SU-DHL-6 (cell line): ENCODE measurements at regions not wholly inside any gene's neighbourhood (a gene's known extent, or its start where the extent isn't known, plus 50 kb on each side); places are given as distances from the start of the nearest gene placed in this dataset.
"Not testable (repeated sequence)": the region's sequence is repeated elsewhere in the genome, so short reads cannot be mapped to it uniquely, and the experiment has no call there.

Experiments
- H2AFZ ChIP-seq: fragments of 200-600 bp; sonication (generic); 2 replicates; pipeline ENCODE4 v1.6.1; 2014; ENCODE audit warnings: low read depth, mild to moderate bottlenecking, moderate library complexity, mixed read lengths, antibody characterized with exemption, low read length; ENCODE audit not compliant: severe bottlenecking
- H3F3A ChIP-seq: fragments of 200-600 bp; shearing (Covaris generic); 2 replicates; pipeline ENCODE4 v1.6.0; 2016; ENCODE audit warnings: antibody characterized with exemption, mild to moderate bottlenecking; ENCODE audit not compliant: insufficient read depth
- H3K27ac ChIP-seq: fragments of 200-600 bp; sonication (generic); 2 replicates; pipeline ENCODE4 v1.5.1; 2016; ENCODE audit warnings: low read depth, mild to moderate bottlenecking, low read length, moderate library complexity, mixed read lengths
- H3K27me3 ChIP-seq: fragments of 200-600 bp; sonication (generic), shearing (Covaris generic); 2 replicates; pipeline ENCODE4 v1.6.0; 2014; ENCODE audit warnings: mild to moderate bottlenecking, low read length
- H3K36me3 ChIP-seq: fragments of 200-600 bp; sonication (generic); 2 replicates; pipeline ENCODE4 v1.6.1; 2014; ENCODE audit warnings: mild to moderate bottlenecking, low read length, mixed read lengths
- H3K4me2 ChIP-seq: fragments of 300-600, 200-600 bp; shearing (Covaris generic), sonication (generic); 2 replicates; pipeline ENCODE4 v1.6.0; 2014; ENCODE audit warnings: low read length, low read depth, mild to moderate bottlenecking; ENCODE audit not compliant: poor library complexity, severe bottlenecking
- H3K4me3 ChIP-seq: fragments of 200-600 bp; sonication (generic); 2 replicates; pipeline ENCODE4 v1.5.1; 2014; ENCODE audit warnings: antibody characterized with exemption, low read length, mild to moderate bottlenecking, mixed read lengths; ENCODE audit not compliant: insufficient read depth, poor library complexity, severe bottlenecking
- H3K79me2 ChIP-seq: fragments of 200-600 bp; sonication (generic); 2 replicates; pipeline ENCODE4 v1.6.1; 2014; ENCODE audit warnings: mild to moderate bottlenecking, low read length, moderate library complexity; ENCODE audit not compliant: insufficient read depth
- H3K9ac ChIP-seq: fragments of 200-600 bp; sonication (generic); 2 replicates; pipeline ENCODE4 v1.7.0; 2014; ENCODE audit warnings: mild to moderate bottlenecking, low read length
- H3K9me2 ChIP-seq: fragments of 200-600 bp; sonication (generic); replicated peaks from 2 replicates; pipeline ENCODE4 v1.6.1; 2014; ENCODE audit warnings: low read length; ENCODE audit not compliant: insufficient read depth
- H3K9me3 ChIP-seq: fragments of 200-600 bp; sonication (generic); 2 replicates; pipeline ENCODE4 v1.6.1; 2014; ENCODE audit warnings: low read length, mixed read lengths; ENCODE audit not compliant: insufficient read depth
- H4K20me1 ChIP-seq: fragments of 200-600 bp; sonication (generic); 2 replicates; pipeline ENCODE4 v1.6.1; 2014; ENCODE audit warnings: low read depth, mild to moderate bottlenecking, antibody characterized with exemption, low read length, moderate library complexity, mixed read lengths
- EZH2phosphoT487 ChIP-seq: fragments of 200-600 bp; sonication (generic), shearing (Covaris generic); conservative IDR thresholded peaks from 2 replicates; pipeline ENCODE4 v1.6.1; 2018; ENCODE audit warnings: mild to moderate bottlenecking, antibody characterized with exemption, low read length, moderate library complexity, mixed read lengths
- TF ChIP-seq, protein P1 (sequence below): fragments of 200-600 bp; sonication (generic); IDR thresholded peaks from one replicate; pipeline ENCODE4 v1.5.1; 2017; ENCODE audit warnings: antibody characterized with exemption, mild to moderate bottlenecking, low read length, moderate library complexity; ENCODE audit not compliant: insufficient read depth, poor library complexity, severe bottlenecking

- no peaks in the 10 kb centered on the region; the same call in 1 of the 2 replicates for H3K9me3 ChIP-seq
- no peak overlapping the region for H3K4me2 ChIP-seq
- H3K79me2 ChIP-seq: no peaks in the 10 kb centered on the region
- H3F3A ChIP-seq: no peaks in the 10 kb centered on the region
- no peaks in the 10 kb centered on the region for H4K20me1 ChIP-seq
- TF ChIP-seq, protein P1, sequence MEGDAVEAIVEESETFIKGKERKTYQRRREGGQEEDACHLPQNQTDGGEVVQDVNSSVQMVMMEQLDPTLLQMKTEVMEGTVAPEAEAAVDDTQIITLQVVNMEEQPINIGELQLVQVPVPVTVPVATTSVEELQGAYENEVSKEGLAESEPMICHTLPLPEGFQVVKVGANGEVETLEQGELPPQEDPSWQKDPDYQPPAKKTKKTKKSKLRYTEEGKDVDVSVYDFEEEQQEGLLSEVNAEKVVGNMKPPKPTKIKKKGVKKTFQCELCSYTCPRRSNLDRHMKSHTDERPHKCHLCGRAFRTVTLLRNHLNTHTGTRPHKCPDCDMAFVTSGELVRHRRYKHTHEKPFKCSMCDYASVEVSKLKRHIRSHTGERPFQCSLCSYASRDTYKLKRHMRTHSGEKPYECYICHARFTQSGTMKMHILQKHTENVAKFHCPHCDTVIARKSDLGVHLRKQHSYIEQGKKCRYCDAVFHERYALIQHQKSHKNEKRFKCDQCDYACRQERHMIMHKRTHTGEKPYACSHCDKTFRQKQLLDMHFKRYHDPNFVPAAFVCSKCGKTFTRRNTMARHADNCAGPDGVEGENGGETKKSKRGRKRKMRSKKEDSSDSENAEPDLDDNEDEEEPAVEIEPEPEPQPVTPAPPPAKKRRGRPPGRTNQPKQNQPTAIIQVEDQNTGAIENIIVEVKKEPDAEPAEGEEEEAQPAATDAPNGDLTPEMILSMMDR: no peak
- TF ChIP-seq EZH2phosphoT487: no peak
- H3K27me3 ChIP-seq: no peaks in the 10 kb centered on the region
- H3K9ac ChIP-seq: no peak overlapping the region
- H2AFZ ChIP-seq: no peak overlapping the region
- no peaks in the 10 kb centered on the region for H3K9me2 ChIP-seq
- H3K4me3 ChIP-seq: no peak overlapping the region
- H3K27ac ChIP-seq: no peak overlapping the region
- no peaks in the 10 kb centered on the region for H3K36me3 ChIP-seq
These were observed 452.8 kb upstream of the ZEB2 start for GRCh38 chr2:144972676-144973075.

GRCh38 chr2:144971786-144972335 lies 451.9 kb upstream of the ZEB2 start:
- no peak overlapping the region for H2AFZ ChIP-seq
- no peak overlapping the region for H3K4me3 ChIP-seq
- no peak for TF ChIP-seq EZH2phosphoT487
- TF ChIP-seq, protein P1: no peak

DNA sequence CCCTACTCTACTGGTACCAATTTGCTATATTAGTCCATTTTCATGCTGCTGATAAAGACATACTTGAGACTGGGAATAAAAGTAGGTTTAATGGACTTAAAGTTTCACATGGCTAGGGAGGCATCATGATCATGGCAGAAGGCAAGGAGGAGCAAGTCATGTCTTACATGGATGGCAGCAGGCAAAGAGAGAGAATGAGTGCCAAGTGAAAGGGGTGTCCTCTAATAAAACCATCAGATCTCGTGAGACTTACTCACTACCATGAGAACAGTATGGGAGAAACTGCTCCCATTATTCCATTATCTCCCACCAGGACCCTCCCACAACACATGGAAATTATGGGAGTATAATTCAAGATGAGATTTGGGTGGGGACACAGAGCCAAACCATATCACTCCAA lies 450.5 kb upstream of the ZEB2 start:
- H3K27ac ChIP-seq, H3K36me3 ChIP-seq, H3K4me3 ChIP-seq, H2AFZ ChIP-seq, H3K27me3 ChIP-seq, H3K9ac ChIP-seq, H3K9me3 ChIP-seq, H3K9me2 ChIP-seq, H4K20me1 ChIP-seq, H3K79me2 ChIP-seq, H3F3A ChIP-seq, H3K4me2 ChIP-seq: not testable (repeated sequence)

More at GRCh38 chr2:144971786-144972335, 451.9 kb upstream of the ZEB2 start:
- Histone ChIP-seq H3K9me2 (no peaks in the 10 kb centered on the region), H3F3A (no peaks in the 10 kb centered on the region), H3K9ac (no peak overlapping the region), H3K36me3 (no peaks in the 10 kb centered on the region), H3K9me3 (no peaks in the 10 kb centered on the region; the same call in 1 of the 2 replicates), H3K79me2 (no peaks in the 10 kb centered on the region), H3K4me2 (no peak overlapping the region), H3K27me3 (no peaks in the 10 kb centered on the region), H3K27ac (no peak overlapping the region), H4K20me1 (no peaks in the 10 kb centered on the region)

DNA sequence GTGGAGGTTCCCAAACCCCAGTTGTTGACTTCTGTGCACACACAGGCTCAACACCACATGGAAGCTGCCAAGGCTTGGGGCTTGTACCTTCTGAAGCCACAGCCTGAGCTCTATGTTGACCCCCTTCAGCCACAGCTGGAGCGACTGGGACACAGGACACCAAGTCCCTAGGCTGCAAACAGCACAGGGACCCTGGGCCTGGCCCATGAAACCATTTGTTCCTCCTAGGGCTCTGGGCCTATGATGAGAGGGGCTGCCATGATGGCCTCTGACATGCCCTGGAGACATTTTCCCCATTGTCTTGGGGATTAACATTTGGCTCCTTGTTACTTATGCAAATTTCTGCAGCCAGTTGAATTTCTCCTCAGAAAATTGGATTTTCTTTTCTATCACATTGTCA lies 449.6 kb upstream of the ZEB2 start:
- H3K9me3 ChIP-seq: peaks cover 13% of the 10 kb centered on the region; the same call in 1 of the 2 replicates
- H2AFZ ChIP-seq, H3K27ac ChIP-seq, H3F3A ChIP-seq, H3K4me2 ChIP-seq, H4K20me1 ChIP-seq, H3K79me2 ChIP-seq, H3K4me3 ChIP-seq, H3K9ac ChIP-seq, H3K27me3 ChIP-seq, H3K9me2 ChIP-seq, H3K36me3 ChIP-seq: not testable (repeated sequence)
